PC-3 (cell line): ENCODE measurements at regions not wholly inside any gene's neighbourhood (a gene's known extent, or its start where the extent isn't known, plus 50 kb on each side); places are given as distances from the start of the nearest gene placed in this dataset.

Source experiments
- ATAC-seq: fragments of 200-7000 bp; cut with Tn5 transposase; 2 replicates; pipeline ENCODE4 v1.9.1; 2020; ENCODE audit warnings: mild to moderate bottlenecking, moderate library complexity
- BruUV-seq: library from RNA; stranded (reverse); fragments of 400-500 nt; replicated peaks from 2 replicates; lab custom pipeline; 2021; lab: Mats Ljungman, UMichigan
- CTCF ChIA-PET: fragments of 300-600 bp; sonication (Branson Sonifier 250); formaldehyde crosslinking; loops from one replicate; lab custom pipeline; 2022; ENCODE audit warnings: antibody characterized with exemption; lab: Charles Lee
- POLR2A ChIA-PET: fragments of 300-600 bp; sonication (Branson Sonifier 250); formaldehyde crosslinking; loops from one replicate; lab custom pipeline; 2022; ENCODE audit warnings: antibody characterized with exemption; ENCODE audit not compliant: unreplicated experiment; lab: Charles Lee
- DNase-seq: peaks from one replicate; pipeline ENCODE4 v3.0.0-alpha.2; 2015
- H2AFZ ChIP-seq: fragments of 300-600 bp; sonication (generic); 2 replicates; pipeline ENCODE4 v1.6.0; 2016; ENCODE audit warnings: antibody characterized with exemption, low read length
- H3F3A ChIP-seq: fragments of 300-600 bp; sonication (generic); one replicate; pipeline ENCODE4 v1.6.0; 2017; ENCODE audit warnings: antibody characterized with exemption, low read length, control low read depth, mild to moderate bottlenecking; ENCODE audit not compliant: unreplicated experiment
- H3K27ac ChIP-seq: fragments of 300-600 bp; sonication (generic); 2 replicates; pipeline ENCODE4 v1.5.1; 2016; ENCODE audit warnings: mild to moderate bottlenecking, low read length
- H3K27me3 ChIP-seq: fragments of 300-600 bp; sonication (generic); 2 replicates; pipeline ENCODE4 v1.6.1; 2016; ENCODE audit warnings: low read length, mixed read lengths
- H3K36me3 ChIP-seq: fragments of 300-600 bp; sonication (generic); 2 replicates; pipeline ENCODE4 v1.6.1; 2016; ENCODE audit warnings: low read depth, mixed run types, low read length, mixed read lengths
- H3K4me1 ChIP-seq: fragments of 300-600 bp; sonication (generic); 2 replicates; pipeline ENCODE4 v1.5.1; 2016; ENCODE audit warnings: low read length; ENCODE audit not compliant: insufficient read depth
- H3K4me2 ChIP-seq: fragments of 300-600 bp; sonication (generic); 2 replicates; pipeline ENCODE4 v1.6.0; 2016; ENCODE audit warnings: low read length
- H3K4me3 ChIP-seq: fragments of 300-600 bp; sonication (generic); 2 replicates; pipeline ENCODE4 v1.5.1; 2016; ENCODE audit warnings: mild to moderate bottlenecking, low read length, mixed read lengths
- H3K79me2 ChIP-seq: fragments of 300-600 bp; sonication (generic); 2 replicates; pipeline ENCODE4 v1.6.1; 2017; ENCODE audit warnings: low read length, mixed read lengths
- H3K9ac ChIP-seq: fragments of 300-600 bp; sonication (generic); 2 replicates; pipeline ENCODE4 v1.6.0; 2016; ENCODE audit warnings: mild to moderate bottlenecking, low read length
- H3K9me2 ChIP-seq: fragments of 300-600 bp; sonication (generic); replicated peaks from 2 replicates; pipeline ENCODE4 v1.6.1; 2016; ENCODE audit warnings: mixed run types, low read length, mixed read lengths
- H3K9me3 ChIP-seq: fragments of 300-600 bp; sonication (generic); 2 replicates; pipeline ENCODE4 v1.6.1; 2016; ENCODE audit warnings: low read length, mixed read lengths
- H4K20me1 ChIP-seq: fragments of 300-600 bp; sonication (generic); 2 replicates; pipeline ENCODE4 v1.6.1; 2016; ENCODE audit warnings: low read length, mixed read lengths
- EZH2 ChIP-seq: fragments of 300-600 bp; sonication (generic); IDR thresholded peaks from one replicate; pipeline ENCODE4 v1.6.1; 2017; ENCODE audit warnings: antibody characterized with exemption, mild to moderate bottlenecking, low read length; ENCODE audit not compliant: unreplicated experiment
- EZH2phosphoT487 ChIP-seq: fragments of 300-600 bp; sonication (generic); IDR thresholded peaks from 2 replicates; pipeline ENCODE4 v1.6.1; 2018; ENCODE audit warnings: mild to moderate bottlenecking, antibody characterized with exemption, low read length, borderline replicate concordance
- intact Hi-C: fragments of 100-400 bp; cut with micrococcal nuclease; formaldehyde crosslinking; loops from 2 replicates; pipeline ENCODE4 v1.9.0; 2023
- TF ChIP-seq, protein P1 (sequence below): fragments of 300-600 bp; sonication (generic); conservative IDR thresholded peaks from 2 replicates; pipeline ENCODE4 v1.5.1; 2017; ENCODE audit warnings: antibody characterized with exemption, low read depth, mild to moderate bottlenecking, low read length

DNA sequence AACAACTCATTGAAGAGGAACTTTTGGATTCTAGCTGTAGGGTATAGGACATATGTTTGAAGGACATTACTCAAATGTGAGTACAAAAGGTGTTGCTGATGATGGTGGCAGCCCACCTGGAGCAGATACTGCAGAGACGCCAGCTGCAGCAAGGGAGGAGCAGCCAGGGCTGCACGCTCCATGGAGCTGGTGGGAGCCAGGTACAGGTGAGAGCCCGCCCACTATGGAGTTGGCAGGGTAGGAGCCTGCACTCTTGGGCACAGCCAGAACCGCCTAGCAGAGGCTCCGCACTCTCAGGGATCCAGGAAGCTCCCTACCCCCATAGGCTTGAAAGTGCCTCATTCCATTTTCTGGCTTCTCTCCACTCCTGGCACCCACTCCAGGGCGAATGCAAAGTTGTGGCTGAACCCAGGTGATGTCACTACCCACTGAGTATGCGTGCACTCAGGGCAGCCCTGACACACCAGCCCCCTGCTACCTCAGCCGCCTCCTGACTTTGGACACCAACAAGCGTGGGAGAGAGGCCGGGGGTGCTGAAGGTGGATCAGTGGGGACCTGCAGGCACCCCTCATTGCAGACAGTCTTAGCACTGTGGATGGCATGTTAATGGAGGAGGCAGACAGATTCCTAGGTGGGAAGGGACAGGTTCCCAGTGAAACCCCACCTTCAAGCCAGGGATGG lies 761.1 kb downstream of the IPMK start:
- Histone ChIP-seq H3K27ac (no peak overlapping the region), H3K27me3 (no peaks in the 10 kb centered on the region), H3K9me3 (no peaks in the 10 kb centered on the region), H3K4me2 (no peak overlapping the region), H3K9ac (no peak overlapping the region), H3K4me1 (no peaks in the 10 kb centered on the region), H4K20me1 (no peaks in the 10 kb centered on the region), H3K36me3 (no peaks in the 10 kb centered on the region), H3K9me2 (no peaks in the 10 kb centered on the region), H2AFZ (no peak overlapping the region), H3K4me3 (no peak overlapping the region), H3F3A (no peaks in the 10 kb centered on the region), H3K79me2 (no peaks in the 10 kb centered on the region)
- DNase-seq (no peak), ATAC-seq (no peak)
- TF ChIP-seq, protein P1, sequence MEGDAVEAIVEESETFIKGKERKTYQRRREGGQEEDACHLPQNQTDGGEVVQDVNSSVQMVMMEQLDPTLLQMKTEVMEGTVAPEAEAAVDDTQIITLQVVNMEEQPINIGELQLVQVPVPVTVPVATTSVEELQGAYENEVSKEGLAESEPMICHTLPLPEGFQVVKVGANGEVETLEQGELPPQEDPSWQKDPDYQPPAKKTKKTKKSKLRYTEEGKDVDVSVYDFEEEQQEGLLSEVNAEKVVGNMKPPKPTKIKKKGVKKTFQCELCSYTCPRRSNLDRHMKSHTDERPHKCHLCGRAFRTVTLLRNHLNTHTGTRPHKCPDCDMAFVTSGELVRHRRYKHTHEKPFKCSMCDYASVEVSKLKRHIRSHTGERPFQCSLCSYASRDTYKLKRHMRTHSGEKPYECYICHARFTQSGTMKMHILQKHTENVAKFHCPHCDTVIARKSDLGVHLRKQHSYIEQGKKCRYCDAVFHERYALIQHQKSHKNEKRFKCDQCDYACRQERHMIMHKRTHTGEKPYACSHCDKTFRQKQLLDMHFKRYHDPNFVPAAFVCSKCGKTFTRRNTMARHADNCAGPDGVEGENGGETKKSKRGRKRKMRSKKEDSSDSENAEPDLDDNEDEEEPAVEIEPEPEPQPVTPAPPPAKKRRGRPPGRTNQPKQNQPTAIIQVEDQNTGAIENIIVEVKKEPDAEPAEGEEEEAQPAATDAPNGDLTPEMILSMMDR: no peak
- TF ChIP-seq EZH2: no peak
- no peak for TF ChIP-seq EZH2phosphoT487
- POLR2A ChIA-PET: no interaction called here
- BruUV-seq: no TSS peak
- intact Hi-C loops: no loop called here
- CTCF ChIA-PET: no interaction called here

DNA sequence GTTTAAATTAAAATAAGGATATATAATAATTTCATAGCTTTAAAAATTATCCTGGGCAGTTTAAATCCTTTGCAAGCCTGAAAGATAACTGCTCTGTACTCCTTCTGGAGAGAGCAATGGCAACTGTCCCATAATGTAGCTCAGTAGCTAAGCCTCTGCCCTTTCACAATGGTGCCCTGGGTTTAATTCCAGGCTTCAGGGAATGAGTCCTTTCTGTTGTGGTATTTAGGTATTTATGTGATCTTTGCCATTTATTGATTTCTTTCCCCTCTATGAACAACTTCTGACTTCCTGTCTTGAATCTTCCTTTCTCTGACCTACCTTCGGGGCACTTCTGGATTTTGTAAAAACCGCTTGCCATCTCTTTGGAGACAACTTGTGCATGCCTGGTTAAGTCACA lies 773.2 kb downstream of the IPMK start:
- Histone ChIP-seq H3K9ac (no peak overlapping the region), H3K4me1 (no peaks in the 10 kb centered on the region), H3K36me3 (no peaks in the 10 kb centered on the region), H4K20me1 (no peaks in the 10 kb centered on the region), H3K79me2 (no peaks in the 10 kb centered on the region), H3K4me3 (no peak overlapping the region), H3K9me2 (no peaks in the 10 kb centered on the region), H3K27ac (no peak overlapping the region), H2AFZ (no peak overlapping the region), H3K27me3 (no peaks in the 10 kb centered on the region), H3F3A (no peaks in the 10 kb centered on the region), H3K9me3 (0 out of 2 replicates have a peak, but pooled peaks cover 4% of the 10 kb centered on the region), H3K4me2 (no peak overlapping the region)
- CTCF ChIA-PET: no interaction called here
- intact Hi-C loops: no loop called here
- POLR2A ChIA-PET: no interaction called here
- no TSS peak for BruUV-seq
- TF ChIP-seq, protein P1: no peak
- TF ChIP-seq EZH2: no peak
- no peak for TF ChIP-seq EZH2phosphoT487
- DNase-seq (no peak), ATAC-seq (no peak)

GRCh38 chr10:57482259-57482658 lies 785.4 kb downstream of the IPMK start:
- ATAC-seq: no peak
- BruUV-seq: no TSS peak
- ChIA-PET CTCF (no interaction called here), POLR2A (no interaction called here)
- H3K4me1 ChIP-seq: no peaks in the 10 kb centered on the region
- no peak overlapping the region for H3K9ac ChIP-seq
- intact Hi-C loops: no loop called here
- no peaks in the 10 kb centered on the region for H3K27me3 ChIP-seq
- no peak for DNase-seq
- H3K27ac ChIP-seq: no peak overlapping the region
- H3K4me2 ChIP-seq: no peak overlapping the region
- H3K9me2 ChIP-seq: no peaks in the 10 kb centered on the region
- H3K79me2 ChIP-seq: no peaks in the 10 kb centered on the region
- no peaks in the 10 kb centered on the region for H3K36me3 ChIP-seq
- H4K20me1 ChIP-seq: no peaks in the 10 kb centered on the region
- no peak overlapping the region for H2AFZ ChIP-seq
- H3F3A ChIP-seq: no peaks in the 10 kb centered on the region
- no peaks in the 10 kb centered on the region for H3K9me3 ChIP-seq
- no peak overlapping the region for H3K4me3 ChIP-seq
- TF ChIP-seq EZH2phosphoT487 (no peak), EZH2 (no peak)
- TF ChIP-seq, protein P1: no peak
